ENCODE measurements at regions not wholly inside any gene's neighbourhood (a gene's known extent, or its start where the extent isn't known, plus 50 kb on each side); places are given as distances from the start of the nearest gene placed in this dataset.

DNA sequence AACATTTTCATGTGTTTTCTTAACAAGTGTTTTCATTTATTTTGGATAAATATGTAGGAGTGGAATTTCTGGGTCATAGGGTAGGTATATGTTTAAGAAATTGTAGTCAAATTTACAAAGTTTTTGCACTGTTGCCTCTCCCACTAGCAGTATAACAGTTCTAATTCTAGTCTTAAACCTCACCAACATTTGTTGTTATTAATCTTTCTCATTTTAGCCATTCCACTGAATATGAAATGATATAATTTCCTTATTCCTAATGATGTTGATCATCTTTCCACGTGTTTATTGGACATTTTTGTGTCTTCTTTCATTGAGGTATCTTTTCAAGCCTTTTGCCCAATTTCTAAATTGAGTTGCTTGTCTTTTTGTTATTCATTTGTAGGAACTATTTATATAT lies 62.0 kb downstream of the C11orf91 start:
- TF ChIP-seq POLR2A (IDR thresholded peaks at IDR 0.05) = no peak
- no peak for TF ChIP-seq CTCF (IDR thresholded peaks at IDR 0.05)
